DMS53 (cell line): ENCODE measurements at regions not wholly inside any gene's neighbourhood (a gene's known extent, or its start where the extent isn't known, plus 50 kb on each side); places are given as distances from the start of the nearest gene placed in this dataset.
"Not testable (repeated sequence)": the region's sequence is repeated elsewhere in the genome, so short reads cannot be mapped to it uniquely, and the experiment has no call there.

Source experiments
- DNase-seq: peaks from one replicate; lab custom pipeline; 2025; lab: John Stamatoyannopoulos, UW

DNA sequence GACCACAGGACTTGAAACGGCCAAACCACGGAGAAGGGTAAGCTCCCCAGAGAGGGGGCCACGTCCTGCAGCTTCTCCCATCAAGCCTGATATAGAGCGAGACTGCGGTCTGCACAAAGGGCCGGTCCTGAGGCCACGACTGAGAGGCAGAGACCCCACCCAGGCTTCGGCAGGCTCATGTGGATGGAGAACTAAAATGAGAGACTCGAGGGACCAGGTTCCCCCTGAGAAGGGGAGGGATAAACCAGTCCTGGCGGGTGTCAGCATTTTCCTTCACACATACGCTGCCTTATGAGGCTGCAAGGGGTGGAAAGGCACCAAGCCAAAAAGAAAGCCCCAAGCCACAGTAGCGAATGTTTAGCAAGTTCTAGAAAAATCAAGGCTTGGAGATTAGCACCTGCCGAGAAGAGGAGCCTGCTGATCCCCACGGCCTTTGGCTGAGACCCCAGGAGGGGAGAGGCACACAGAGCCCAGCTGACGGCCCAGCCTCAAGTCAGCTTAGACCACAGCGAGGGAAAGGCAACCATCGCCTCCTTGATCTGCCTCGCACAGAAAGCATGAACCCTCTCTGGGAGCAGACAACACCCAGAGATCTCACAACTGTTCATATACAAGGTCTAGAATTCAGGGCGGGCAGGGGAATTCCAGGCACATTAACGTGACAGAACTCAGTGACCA is 92.6 kb upstream of the RNF32 start:
- no peak for DNase-seq

DNA sequence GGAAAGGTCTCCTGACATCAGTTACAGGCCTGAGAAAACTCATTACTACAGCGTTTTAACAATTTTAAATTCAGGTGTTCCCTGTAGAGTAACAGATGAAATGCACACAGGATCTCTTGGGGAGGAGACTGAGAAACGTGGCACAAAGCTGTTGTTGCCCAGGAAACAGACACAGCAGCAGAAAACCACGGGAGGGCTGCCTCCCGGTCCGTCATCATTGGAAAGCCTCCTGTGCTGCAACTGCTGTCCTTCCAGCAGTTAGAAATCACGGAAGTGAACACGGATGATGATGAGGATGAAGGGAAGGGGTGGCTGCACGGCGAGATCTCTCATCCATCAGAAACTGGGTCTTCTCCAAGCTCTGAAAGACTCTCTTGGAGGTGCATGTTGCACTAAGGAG is 94.6 kb upstream of the RNF32 start:
- no peak for DNase-seq

DNA sequence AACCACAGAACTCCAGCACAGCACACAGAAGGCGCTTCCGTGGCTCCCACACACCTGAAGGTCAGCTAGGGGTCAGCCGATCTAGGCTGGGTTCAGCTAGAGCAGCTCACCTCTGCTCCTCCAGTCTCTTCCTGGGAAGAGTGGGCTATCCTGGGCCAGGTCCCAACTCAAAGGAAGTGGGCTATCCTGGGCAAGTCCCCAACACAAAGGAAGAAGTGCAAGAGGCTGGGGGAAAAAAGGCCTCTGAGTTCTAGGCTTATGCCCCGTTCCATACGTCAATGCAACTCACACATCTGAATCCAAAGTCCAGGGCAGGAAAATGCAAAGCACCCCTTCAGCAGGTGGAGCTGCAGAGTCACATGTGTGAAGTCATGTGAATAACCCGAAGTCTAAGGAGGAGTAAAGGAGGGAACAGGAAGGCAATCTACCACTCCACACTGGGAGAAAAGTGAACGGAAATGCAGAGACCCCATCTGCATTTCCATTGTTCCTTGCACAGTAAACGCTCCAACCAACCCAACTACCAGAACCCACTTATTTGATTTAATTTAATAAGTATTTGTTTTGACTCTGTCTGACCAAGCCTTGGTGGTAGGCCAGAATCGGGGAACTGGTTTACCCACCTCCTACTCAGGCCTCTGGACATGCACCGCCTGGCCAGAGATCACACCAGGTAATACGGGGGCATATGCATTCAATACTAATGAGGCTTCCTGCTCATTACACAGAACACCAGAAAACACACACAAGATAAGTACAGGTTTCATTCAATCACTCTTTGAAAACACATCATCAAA is 95.5 kb upstream of the RNF32 start:
- peak; percentile 45 for DNase-seq

DNA sequence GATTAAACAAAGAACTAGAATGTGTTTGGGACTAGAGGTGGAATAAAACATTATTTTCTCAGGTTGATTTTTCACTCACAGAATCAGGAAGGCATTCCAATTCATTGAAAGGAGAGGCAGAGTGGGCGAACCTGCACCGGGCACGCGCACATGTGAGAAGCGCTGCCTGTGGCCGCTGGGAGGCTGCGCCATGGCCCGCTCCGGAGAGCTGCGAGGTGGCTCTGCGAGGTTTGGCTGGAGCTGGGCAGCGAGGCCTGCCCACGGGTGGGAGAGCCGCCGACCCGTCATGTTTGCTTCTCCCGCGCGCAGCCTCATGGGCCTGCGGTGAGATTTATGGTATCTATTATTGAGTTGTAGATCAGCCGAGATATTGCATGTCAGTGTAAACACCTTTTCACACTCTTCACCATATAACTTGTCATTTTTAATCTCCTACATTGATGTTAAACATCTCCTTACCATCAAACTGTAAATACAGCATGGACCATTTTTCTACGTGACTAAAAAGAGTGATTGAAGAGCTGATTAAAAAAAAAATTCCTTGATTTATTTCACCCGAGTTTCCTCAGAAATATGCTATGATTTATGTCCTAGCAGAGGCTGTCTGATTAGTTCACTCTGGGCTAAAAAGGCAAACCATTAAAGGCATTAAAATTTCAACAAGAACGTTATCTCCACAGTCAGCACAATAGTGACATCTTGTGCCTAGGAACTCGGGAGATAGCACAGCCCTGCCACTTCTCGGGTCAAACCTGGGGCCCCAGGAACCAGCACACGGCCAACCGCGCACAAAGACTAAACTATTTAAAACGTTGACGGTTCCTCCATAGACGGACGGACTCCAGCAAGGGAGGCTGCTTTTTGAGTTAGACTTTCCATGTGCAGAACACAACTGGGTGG is 96.6 kb upstream of the RNF32 start:
- DNase-seq: no peak

DNA sequence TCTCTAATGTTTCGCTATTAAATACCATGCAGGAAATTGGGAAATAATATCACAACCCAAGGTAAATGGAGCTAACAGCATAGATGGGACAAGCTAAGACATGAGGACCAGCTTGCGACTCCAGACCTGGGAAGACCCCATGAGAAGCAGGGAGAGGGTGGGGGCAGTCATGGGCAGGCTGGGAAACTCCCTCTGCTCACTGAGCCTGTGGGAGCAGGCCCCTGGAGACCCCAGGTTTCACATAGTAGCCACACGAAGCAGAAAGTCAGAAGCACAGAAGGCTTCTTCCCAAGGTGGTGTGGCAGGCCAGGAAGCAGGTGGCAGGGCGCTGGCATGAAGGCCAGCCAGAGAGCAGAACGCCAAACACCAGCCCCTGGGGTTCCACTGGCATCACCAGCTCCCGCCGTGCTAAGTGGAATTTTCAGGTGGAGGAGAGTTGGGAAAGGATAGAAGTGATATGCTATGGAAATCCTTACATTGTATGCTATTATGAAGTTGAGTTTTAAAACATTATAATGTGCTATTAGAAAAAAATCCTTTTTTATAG is 99.9 kb upstream of the RNF32 start:
- no peak for DNase-seq

DNA sequence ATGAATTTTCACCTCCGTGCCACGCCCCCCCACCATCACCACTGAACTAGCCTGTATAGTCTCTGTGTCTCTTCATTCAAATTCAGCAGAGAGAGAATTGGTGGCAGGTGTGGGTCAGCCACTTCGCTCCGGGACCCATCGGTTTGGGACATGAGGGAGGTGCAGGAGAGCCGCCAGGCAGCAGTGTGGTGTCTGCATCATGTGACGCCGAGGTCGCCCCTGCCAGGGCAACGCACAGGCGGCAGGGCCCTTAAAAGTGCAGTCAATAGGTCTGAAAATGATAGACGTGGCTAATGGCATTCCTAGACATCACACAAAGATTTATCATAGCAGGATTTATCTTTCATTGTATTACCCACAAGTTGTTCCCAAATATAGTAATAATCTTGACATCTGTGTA is 100.6 kb upstream of the RNF32 start:
- no peak for DNase-seq

DNA sequence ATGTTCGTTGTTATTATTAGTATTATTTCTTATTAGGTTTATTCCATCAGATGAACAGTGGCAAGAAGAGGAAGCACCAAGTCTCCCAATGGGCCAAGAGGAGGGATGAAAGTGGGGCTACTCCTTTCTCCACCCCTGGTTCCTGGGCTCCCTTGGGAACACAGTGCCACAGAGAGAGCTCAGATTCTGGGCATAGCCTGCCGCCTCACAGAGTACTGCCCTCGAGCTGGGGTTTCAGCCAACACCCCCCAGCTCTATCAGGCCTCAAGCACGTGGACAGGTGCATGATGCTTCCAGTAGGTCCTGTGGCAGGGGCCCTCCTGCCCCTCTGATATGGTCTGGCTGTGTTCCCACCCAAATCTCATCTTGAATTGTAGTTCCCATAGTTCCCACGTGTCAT is 103.6 kb upstream of the RNF32 start:
- no peak for DNase-seq

DNA sequence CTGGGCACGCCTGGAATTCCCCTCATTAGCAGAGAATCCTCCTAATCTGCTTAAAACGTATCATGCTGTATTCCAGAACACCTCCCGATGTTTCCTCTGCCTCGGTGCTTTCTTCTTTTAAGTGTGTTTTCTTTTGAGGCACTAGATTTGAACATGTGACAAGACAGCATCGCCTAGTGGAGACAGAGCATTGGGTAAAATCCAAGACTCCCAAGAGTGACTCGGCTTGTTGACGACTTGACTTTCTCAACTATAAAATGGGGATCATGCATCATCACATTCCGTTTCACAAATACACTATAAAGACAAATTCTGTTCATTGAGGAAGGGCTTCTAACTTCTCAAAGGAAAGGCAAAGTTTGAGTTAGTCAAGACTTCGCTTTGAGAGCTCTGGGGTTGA is 105.6 kb upstream of the RNF32 start:
- no peak for DNase-seq

DNA sequence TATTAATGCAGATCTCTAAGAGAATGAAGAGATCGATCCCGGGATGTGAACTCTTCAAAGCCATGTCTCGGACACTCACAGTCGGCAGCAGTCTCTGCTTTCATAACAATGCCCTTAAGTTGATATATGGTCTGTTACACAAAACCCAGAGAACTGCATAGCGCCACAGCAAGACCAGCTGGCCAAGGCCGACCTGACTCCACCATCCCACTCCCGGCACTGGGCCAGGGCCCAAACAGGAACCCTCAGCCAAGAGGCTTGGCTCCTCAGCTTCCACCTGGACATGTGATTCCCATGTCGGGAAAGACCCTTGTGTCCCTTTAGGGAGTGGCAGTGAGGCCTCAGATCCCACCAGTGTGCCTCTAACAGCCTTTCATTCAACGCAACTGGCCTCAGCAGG is 106.6 kb upstream of the RNF32 start:
- DNase-seq: no peak

DNA sequence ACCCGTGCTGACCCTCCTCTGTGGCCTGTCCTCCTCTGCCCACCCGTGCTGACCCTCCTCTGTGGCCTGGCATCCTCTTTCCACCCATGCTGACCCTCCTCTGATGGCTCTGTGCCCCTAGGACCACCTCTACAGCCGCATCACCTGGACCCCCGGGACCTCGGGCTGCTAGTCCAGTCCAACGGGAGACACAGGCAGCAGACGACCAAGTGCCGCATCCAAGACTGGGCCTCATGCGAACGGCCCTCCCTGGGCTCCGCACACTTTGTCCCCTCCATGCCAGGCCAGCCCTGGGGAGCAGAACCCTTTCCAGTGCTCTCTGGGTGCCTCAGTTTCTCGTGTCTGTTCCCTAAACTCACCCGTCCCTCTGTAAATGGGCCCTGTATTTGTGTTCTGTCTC is 107.2 kb upstream of the RNF32 start:
- DNase-seq: no peak

DNA sequence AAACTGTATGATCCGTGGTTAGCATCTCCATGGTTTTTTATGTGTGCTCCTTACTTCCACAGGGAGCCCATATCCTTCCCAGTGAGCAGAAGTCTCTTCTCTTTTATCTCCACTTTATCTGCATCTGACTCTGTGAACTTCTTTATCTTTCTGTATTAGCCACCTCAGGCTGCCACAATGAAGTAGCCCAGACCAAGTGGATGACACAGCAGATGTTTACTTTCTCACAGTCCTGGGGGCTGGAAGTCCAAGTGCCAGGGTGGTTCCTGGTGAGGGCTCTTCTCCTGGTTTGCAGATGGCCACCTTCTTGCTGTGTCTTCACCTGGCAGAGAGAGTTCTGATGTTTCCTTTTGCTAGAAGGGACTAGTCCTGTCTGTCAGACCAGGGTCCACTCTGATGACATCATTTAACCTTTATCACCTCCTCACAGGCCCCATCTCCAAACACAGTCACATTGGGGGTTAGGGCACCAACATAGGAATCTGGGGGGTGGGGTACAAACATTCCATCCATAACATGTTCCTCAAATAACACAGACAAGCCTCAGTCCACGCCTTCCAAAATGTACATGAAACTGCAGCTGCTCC is 108.5 kb upstream of the RNF32 start:
- DNase-seq: no peak

DNA sequence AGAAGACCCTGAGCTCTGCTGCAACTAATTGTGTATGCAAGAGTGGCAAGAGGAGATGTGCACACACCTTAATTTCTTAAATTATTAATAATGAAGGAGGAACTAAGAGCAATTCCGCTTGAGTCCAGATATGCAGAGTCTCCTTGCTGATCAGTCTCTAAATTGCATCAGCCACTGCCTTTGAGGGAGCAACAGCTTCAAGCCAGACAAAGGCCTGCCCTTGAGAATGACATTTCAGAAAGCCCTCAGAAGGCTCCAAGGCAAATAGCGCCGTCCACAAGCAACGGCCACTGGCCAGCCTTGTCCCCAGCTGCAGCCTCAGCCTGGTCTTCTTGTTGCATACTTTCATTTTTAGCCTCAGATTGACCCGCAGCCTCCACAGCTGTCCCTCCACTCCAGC is 110.6 kb upstream of the RNF32 start:
- no peak for DNase-seq

DNA sequence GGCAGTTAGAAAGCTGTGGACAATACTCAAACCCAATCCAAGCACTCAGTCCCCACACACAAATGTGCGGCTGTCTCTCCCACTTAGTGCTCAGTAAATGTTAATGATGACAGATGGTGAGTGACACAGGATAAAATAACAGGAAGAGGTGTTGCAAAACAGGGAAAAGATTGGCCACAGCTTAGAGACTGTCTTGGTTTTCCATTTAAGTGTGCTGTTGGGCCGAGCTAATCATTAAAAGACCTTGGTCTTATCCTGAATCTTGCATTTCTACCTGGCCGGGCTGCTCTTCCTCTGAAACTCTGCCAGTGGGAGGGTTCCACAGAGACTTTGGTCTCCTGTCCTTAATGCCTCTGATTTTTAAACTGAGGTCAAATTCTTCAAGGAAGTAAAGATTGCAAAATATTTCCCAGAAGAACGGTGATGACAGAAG is 113.1 kb upstream of the RNF32 start:
- no peak for DNase-seq

DNA sequence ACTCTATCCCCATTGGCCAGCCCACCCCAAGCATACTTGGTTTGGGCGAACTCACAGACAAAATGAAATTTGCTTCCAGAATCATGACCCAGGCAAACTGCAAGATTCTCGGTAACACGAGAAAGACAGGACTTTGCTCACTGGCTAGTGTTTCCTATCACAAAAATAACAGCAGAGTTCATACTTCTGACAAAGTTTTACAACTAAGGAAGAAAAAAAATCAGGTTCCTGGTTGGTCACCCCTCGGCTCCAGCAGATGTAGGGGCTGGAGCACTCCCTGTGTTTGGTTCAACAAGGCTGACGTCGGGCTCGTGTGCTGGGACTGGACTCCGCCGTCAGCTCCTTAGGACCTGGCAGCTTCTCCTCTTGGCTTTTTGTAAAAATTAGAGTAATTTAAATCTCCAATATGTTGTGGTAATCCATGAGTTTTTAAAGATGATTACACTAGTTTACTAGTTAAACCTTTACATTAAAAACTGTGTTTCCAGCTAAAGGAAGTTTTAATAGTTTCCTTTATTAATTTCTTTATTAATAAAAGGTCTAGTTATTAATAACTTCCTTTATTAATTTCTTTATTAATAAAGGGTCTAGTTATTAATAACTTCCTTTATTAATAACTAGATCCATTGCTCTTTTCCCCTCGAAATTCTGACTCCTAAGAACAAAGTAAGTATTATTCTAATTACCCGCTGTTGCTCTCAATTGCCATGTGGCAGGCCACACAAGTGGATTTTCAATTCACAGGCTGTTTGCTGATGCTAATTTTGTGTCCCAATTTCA is 115.6 kb upstream of the RNF32 start:
- no peak for DNase-seq

DNA sequence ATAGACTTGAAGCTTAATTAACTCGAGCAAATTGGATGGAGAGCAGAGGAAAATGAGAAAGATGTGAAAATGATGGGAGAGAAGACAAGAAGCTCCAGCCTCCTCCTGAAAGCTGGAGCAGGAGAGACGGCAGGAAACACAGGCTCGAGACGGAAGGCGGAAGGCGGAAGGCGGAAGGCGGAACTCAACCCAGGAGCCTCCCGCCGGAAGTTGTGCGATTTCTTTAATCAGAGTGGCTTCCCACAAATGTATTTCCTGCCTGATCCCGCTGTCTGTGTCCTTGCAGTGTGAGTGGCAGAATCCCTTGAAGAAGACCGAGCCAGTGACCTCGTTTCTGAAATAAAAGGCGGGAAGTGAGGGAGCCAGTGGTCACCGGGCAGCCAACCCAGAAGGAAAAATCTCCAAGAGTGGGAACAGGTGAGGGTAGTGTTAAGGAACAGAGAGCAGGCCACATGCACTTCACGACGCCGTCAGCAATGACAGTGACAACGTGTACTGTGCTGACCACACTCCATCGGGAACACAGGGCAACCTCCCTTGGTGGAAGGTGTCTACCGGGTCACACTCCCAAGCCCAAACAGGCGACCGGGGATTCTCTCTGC is 117.0 kb upstream of the RNF32 start:
- DNase-seq: no peak

DNA sequence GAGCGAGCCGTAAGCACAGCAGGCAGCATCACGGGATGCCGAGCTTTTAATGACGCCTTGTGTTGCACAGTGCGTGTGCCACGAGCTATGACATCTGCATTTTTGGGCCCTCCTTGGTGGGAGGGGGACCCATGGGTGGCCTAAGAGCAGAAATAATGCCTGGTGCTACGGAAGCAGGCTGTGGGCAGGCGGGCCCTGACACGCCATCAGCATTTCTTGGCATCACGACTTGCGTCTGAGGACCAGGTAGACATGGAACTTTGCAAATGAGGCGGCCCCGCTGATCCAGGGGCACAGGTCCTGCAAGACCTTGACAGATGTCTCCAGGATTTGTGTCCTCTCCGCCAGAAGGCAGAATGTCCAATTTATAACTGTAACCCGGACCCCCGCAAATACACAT is 117.8 kb upstream of the RNF32 start:
- no peak for DNase-seq

DNA sequence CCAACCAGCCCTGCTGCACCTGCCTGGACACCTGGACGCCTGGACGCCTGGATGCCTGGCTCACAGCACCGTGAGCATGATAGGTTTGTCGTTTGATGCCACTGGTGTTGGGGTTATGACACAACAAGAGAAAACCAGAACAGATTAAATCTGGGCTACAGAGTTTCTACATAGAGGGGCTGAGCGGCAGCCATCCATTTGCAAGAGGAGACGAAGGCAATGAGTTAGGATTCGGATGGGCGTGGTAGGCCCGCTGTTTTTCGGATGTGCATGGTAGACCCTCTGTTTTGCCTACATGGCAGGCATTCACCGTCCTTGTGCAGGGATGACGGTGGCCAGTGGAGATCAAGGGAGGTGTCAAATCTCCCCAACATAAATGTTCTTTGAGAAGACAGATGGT is 121.5 kb upstream of the RNF32 start:
- no peak for DNase-seq

DNA sequence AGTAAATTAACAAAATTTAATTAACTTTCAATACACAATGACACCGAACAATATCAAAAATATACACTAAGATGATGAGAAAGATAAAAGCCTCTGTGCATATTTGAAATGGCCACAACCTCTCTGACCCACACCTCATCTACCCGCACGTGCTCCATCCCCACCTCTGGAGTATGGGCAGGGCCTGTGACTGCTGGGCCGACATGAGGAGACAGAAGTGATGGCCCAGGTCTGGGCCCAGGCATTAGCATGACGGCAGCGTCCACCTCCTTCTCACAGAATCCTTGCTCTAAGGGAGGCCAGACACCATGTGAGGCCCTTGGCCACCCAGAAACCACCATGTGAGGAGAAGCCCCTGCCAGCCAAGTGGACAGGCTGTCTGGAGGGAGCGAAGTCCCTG is 122.1 kb upstream of the RNF32 start:
- DNase-seq: no peak

DNA sequence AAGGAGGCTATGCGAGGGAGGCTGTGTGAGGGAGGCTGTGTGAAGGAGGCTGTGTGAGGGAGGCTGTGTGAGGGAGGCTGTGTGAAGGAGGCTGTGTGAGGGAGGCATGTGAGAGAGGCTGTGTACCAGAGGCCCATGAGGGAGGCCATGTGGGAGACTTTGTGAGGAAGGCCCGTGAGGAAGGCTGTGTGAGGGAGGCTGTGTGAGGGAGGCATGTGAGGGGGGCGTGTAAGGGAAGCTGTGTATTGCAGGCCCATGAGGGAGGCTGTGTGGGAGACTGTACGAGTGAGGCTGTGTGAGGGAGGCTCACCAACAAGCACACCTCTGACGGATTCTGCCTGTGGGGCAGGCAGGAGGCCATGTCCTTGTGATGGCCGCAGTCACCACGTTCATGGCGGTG is 122.7 kb upstream of the RNF32 start:
- DNase-seq: not testable (repeated sequence)

DNA sequence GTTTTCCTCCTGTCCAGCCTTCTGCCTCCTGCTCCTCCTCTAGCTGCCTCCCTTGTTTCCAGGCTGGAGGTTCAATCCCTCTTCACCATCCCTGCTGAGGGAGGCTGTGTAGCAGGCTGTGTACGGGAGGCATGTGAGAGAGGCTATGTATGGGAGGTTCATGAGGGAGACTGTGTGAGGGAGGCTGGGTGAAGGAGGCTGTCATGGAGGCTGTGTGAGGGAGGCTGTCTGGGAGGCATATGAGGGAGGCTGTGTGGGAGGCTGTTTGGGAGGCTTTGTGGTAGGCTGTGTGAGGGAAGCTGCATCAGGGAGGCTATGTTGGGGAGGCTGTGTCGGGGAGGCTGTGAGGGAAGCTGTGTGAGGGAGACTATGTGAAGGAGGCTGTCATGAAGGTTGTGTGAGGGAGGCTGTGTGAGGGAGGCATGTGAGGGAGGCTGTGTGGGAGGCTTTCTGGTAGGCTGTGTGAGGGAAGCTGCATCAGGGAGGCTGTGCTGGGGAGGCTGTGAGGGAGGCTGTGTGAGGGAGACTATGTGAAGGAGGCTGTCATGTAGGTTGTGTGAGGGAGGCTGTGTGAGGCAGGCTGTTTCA is 123.7 kb upstream of the RNF32 start:
- DNase-seq: no peak
